ENCODE measurements at regions not wholly inside any gene's neighbourhood (a gene's known extent, or its start where the extent isn't known, plus 50 kb on each side); places are given as distances from the start of the nearest gene placed in this dataset.

DNA sequence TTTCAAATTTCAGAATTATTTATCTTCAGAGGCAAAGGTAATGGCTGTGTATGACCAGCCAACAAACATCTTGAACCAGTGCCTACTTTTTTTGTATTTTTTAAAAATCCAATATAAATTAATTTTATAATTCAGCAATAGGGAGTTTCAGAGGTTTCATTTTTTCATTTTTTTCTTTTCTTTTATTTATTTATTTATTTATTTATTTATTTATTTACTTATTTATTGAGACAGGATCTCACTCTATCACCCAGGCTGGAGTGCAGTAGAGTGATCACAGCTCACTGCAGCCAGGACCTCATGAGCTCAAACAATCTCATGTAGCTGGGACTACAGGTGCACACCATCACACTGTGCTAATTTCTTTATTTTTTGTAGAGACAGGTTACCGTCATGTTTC, 250.5 kb downstream of the TMEM47 start:
- peaks cover 3% of the 10 kb centered on the region for H3K27me3 Mint-ChIP-seq (ENCODE audit: low read depth, poor library complexity)
- no peak for DNase-seq
- no peak overlapping the region for H3K27ac Mint-ChIP-seq
- TF ChIP-seq, protein P1, sequence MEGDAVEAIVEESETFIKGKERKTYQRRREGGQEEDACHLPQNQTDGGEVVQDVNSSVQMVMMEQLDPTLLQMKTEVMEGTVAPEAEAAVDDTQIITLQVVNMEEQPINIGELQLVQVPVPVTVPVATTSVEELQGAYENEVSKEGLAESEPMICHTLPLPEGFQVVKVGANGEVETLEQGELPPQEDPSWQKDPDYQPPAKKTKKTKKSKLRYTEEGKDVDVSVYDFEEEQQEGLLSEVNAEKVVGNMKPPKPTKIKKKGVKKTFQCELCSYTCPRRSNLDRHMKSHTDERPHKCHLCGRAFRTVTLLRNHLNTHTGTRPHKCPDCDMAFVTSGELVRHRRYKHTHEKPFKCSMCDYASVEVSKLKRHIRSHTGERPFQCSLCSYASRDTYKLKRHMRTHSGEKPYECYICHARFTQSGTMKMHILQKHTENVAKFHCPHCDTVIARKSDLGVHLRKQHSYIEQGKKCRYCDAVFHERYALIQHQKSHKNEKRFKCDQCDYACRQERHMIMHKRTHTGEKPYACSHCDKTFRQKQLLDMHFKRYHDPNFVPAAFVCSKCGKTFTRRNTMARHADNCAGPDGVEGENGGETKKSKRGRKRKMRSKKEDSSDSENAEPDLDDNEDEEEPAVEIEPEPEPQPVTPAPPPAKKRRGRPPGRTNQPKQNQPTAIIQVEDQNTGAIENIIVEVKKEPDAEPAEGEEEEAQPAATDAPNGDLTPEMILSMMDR (IDR thresholded peaks at IDR 0.05) = no peak
- peaks cover 4% of the 10 kb centered on the region for H3K9me3 Mint-ChIP-seq
- H3K4me3 Mint-ChIP-seq = no peak overlapping the region
- H3K36me3 Mint-ChIP-seq (ENCODE audit: low read depth) = no peaks in the 10 kb centered on the region
- H3K4me1 Mint-ChIP-seq = no peaks in the 10 kb centered on the region

DNA sequence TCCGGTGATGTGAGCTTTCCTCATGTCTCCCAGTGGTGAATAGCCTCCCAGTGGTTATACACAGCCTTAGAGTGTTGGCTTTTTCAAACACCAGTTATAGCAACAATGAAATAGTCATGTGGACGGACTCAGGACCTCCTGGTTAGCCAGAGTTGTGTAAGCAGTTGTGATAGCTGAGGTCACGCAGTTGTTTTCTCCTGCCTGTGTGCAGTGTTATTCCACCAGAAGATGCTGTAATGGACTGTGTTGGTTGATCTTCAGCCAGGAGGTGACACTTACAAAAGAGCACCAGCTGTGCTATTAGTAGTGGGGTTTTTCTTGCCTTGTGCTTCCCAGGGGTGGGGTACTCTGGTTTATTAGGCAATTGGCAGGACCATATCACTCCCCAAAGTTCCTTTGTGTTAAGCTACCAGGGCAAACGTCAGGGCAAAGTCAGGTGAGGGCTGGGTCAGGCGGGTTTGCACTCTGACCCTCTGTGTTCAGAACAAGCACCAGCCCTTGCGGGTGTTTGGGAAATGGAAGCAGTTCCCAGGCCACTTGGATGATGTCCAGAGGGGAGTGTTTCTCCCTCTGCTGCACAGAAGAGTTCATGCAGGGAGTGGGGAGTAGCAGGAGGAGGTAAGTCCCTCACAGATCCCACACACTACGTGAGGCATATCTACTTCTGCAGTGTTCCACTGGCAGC, 252.6 kb downstream of the TMEM47 start:
- H3K27ac Mint-ChIP-seq = no peak overlapping the region

DNA sequence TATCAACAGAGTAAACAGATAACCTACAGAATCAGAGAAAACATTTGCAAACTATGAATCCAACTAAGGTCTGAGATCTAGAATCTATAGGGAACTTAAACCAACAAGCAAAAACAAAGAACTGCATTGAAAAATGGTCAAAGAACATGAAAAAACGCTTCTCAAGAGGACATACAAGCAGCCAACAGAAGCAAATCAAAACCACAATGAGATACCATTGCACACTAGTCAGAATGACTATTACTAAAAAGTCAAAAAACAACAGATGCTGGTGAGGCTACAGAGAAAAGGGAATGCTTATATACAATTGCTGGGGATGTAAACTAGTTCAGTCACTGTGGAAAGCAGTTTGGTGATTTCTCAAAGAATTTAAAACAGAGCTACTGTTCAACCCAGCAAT, 255.7 kb downstream of the TMEM47 start:
- Mint-ChIP-seq H3K27ac (no peak overlapping the region), H3K36me3 (ENCODE audit: low read depth) (no peaks in the 10 kb centered on the region), H3K4me1 (no peaks in the 10 kb centered on the region), H3K27me3 (ENCODE audit: low read depth, poor library complexity) (no peaks in the 10 kb centered on the region), H3K9me3 (no peaks in the 10 kb centered on the region), H3K4me3 (no peak overlapping the region)
- TF ChIP-seq, protein P1 (IDR thresholded peaks at IDR 0.05) = no peak
- no peak for DNase-seq

More for the DNA sequence above, 252.6 kb downstream of the TMEM47 start:
- TF ChIP-seq, protein P1 (IDR thresholded peaks at IDR 0.05) = no peak
- Mint-ChIP-seq H3K4me3 (no peak overlapping the region), H3K36me3 (ENCODE audit: low read depth) (no peaks in the 10 kb centered on the region), H3K9me3 (peaks cover 4% of the 10 kb centered on the region), H3K27me3 (ENCODE audit: low read depth, poor library complexity) (peaks cover 3% of the 10 kb centered on the region), H3K4me1 (no peaks in the 10 kb centered on the region)
- no peak for DNase-seq

DNA sequence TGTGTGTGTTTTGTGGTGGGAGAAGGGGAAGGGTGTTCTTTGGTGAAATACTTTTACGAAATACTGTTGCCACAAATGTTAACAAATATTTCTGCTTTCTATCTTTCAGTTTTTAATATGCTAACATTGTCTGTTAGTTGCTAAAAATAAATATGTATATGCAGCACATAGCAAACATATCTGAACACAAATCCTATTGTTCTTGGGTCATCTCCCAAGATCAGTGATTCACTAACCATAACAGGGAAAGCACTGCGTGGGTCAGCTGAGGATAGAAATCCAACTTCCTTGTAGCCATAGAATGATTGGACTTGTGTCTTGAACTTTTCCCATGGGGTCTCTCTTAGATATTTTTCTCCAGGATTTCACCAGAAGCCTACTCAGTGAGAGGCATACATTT, 250.3 kb upstream of the FAM47A start:
- TF ChIP-seq, protein P1 (IDR thresholded peaks at IDR 0.05) = no peak
- DNase-seq = no peak
- no peaks in the 10 kb centered on the region for H3K9me3 Mint-ChIP-seq
- no peak overlapping the region for H3K27ac Mint-ChIP-seq
- H3K27me3 Mint-ChIP-seq (ENCODE audit: low read depth, poor library complexity) = no peaks in the 10 kb centered on the region
- no peak overlapping the region for H3K4me3 Mint-ChIP-seq
- no peaks in the 10 kb centered on the region for H3K4me1 Mint-ChIP-seq
- H3K36me3 Mint-ChIP-seq (ENCODE audit: low read depth) = no peaks in the 10 kb centered on the region

DNA sequence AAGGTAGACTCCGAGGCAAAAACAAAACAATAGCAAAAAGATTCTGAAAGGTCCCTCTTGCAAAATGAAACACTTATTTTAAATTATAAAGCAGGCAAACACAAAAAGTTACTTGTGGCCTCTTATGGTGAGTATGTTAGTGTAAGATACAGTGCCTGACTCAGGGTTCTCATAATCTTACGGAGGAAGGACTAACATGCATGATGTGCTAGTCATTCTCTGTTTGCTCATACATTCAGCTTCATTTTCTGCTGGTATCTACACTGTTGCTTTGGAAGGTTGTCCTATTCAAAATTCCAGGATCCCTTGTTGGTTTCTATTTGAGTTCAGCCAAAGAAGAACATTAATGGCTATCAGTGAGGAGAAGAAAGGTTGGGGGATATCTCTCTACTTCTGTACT, 249.1 kb upstream of the FAM47A start:
- Mint-ChIP-seq H3K27me3 (ENCODE audit: low read depth, poor library complexity) (no peaks in the 10 kb centered on the region), H3K9me3 (no peaks in the 10 kb centered on the region), H3K4me3 (no peak overlapping the region), H3K4me1 (no peaks in the 10 kb centered on the region), H3K27ac (no peak overlapping the region), H3K36me3 (ENCODE audit: low read depth) (no peaks in the 10 kb centered on the region)
- TF ChIP-seq, protein P1 (IDR thresholded peaks at IDR 0.05) = no peak
- no peak for DNase-seq

DNA sequence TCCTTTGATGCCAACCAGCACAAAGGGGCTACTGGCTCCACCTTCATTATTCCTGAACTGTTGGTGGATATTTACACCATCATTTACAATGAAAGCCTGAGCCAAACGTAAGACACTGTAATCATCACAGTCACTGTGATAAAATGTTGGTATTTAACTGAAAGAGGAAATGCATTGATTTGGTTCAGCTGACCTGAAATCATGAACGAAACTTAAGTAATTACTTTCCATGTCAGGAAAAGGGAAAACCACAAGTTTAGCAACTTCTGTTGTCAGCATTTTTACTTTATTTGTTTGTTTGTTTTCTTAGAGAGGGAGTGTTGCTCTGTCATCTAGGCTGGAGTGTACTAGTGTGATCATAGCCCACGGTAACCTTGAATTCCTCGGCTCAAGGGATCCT, 247.8 kb upstream of the FAM47A start:
- H3K4me3 Mint-ChIP-seq = no peak overlapping the region
- no peaks in the 10 kb centered on the region for H3K4me1 Mint-ChIP-seq
- TF ChIP-seq, protein P1 (IDR thresholded peaks at IDR 0.05) = no peak
- H3K27ac Mint-ChIP-seq = no peak overlapping the region
- H3K36me3 Mint-ChIP-seq (ENCODE audit: low read depth) = no peaks in the 10 kb centered on the region
- DNase-seq = no peak
- H3K27me3 Mint-ChIP-seq (ENCODE audit: low read depth, poor library complexity) = no peaks in the 10 kb centered on the region
- H3K9me3 Mint-ChIP-seq = no peaks in the 10 kb centered on the region
